Fibroblast of peridontal ligament (primary cell): ENCODE measurements at regions not wholly inside any gene's neighbourhood (a gene's known extent, or its start where the extent isn't known, plus 50 kb on each side); places are given as distances from the start of the nearest gene placed in this dataset.

Source experiments
- DNase-seq: peaks from one replicate; pipeline ENCODE4 v3.0.0-alpha.2; 2010; ENCODE audit errors: extremely low read depth

DNA sequence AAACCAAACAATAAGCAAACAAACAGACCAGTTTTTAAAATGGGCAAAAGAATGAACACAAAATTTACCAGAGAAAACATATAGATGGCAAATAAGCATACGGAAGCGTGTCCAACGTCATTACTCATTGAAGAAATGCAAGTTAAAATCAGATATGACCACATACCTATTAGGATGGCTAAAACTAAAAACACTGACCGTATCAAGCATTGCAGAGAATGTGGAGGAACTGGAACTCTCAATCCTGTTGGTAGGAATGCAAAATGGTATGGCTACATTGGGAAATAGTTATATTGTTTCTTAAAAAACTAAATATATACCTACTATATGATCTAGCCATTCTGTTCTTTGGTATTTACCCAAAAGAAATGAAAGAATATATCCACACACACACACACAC, 129.4 kb upstream of the ACO1 start:
- no peak for DNase-seq

DNA sequence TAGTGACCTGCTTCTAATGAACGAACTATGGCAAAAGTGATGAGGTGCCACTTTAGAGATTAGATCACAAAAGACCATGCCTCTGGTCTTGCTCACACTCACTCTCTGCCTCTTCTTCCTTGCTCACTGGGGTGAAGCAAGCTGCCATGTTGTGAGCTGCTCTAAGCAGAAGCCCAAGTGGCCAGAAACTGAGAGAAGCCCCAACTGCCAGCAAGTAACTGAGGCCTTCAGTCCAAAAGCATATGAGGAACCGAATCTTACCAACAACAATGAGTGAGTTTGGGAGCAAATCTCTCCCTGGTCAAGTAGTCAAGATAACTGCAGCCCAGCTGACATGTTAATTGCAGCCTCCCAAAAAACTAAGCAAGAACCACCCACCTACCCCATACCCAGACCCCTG, 126.0 kb upstream of the ACO1 start:
- no peak for DNase-seq

DNA sequence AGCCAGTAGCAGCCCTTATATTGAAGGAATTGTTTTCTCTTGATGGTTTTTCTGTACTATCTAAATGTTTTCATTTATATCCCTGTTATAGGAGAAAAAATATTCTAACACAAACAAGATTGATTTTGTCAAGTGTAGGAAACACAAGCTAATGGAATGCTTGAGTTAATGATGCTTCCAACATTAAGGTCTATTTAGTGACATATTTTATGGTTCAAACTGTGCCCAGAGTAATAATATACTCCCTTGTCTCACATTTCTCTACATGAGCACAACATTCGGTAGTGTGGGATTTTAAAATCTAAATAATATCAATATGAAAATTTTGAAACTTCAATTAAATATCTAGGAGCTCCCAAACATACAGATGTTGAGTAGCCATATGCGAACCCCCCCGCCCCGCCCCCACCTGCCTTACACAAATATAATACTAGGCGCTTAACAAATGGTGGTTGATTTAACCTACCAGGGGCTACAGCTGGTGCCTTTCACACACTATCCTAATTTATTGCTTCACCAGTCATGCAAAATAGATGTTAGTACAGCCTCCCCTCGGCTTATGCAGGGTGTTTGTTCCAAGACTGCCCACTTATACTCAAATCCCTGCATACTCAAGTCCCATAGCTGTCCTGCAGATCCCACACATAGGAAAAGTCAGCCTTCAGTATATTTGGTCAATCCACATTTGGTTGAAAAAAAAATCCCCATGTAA, 124.1 kb upstream of the ACO1 start:
- no peak for DNase-seq

DNA sequence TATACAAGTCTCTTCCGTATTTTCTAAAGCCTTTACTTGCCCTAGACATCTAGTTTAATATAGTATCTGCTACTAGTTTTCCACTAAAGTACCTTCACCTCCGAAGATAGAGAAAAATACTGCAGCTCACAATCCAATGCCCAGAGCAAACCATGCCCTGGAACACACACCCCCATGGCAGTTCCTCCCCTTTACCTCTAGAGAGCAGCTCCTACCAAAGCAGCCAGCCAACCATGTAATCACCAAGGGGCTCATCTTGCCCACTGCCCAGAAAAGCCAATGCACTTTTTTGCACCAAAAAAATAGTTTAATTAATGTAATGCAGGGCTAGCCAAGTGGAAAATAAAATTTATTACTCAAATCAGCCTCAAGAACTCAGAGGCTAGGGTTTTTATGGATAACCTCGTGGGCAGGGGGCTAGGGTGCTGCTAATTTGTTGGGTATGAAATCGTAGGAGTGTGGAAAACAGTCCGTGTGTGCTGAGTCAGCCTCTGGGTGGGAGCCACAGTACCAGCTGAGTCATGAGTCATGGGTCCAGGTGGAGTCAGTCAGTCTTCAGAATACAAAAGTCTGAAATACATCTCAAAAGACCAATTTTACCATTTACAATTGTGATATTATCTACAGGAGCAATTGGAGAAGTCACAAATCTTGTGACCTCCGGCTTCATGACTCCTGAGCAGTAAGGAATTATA, 120.1 kb upstream of the ACO1 start:
- no peak for DNase-seq

DNA sequence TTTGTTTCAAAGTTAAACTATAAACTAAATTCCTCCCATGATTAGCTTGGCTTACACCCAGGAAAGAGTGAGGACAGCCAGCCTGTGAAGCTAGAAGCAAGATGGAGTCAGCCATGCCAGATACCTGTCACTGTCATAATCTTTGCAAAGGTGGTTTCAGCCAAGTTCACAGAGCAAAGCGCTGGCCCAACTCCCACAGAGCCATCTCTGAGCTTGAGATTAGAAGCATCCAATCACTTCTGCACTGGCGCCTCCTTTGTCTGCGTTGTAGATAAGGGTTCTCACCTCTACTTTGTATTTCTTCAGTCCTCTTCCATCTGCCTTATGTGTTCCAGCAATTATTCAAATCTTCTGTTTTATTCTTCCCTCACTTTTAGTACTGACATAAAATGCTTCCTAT, 119.4 kb upstream of the ACO1 start:
- DNase-seq, result no peak

DNA sequence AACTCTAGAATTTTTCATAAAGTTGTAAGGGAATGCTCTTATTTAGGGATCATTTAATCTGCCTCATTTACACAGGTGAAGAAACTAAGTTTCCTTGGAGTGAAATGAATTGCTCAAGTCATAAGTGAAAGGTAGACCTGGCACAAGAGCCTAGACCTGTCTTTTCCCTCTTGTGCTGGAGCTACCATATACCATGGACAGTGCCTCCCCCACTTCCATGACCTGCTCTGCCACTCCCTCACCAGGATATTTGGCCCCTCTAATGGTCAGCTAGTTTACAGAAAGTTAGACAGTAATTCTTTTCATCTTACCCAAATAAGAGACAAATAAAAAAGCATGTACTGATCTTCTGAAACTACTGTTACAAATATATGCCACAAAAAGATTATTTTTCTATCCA, 105.5 kb upstream of the ACO1 start:
- DNase-seq, result no peak

DNA sequence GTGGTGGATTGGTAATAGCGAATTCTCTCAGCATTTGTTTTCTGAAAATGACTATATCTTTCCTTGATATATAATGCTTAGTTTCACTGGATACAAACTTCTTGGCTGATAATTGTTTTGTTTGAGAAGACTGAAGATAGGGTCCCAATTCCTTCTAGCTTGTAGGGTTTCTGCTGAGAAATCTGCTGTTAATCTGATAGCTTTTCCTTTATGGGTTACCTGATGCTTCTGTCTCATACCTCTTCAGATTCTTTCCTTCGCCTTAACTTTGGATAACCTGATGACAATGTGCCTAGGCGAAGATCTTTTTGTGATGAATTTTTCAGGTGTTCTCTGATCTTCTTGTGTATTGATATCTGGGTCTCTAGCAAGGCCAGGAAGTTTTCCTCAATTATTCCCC, 94.7 kb upstream of the ACO1 start:
- no peak for DNase-seq

DNA sequence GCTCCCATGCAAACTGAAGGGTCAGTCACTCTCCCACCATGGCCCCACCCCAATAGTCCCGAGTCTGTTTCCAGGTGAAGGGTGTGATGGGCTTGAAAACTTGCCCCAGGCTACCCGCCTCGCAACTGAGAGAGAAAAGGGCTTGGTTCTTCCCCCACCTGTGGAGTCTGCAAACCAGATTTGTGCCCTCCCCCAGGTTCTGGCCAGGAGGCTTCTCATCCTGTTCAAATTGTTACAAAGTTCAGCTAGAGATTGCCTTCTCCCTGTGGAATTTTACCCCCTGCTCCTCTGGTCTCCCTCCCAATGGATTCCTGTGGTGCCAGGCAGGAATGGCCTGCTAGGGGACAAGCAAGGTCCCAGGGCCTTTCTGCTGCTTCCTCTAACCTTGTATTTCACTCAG, 93.1 kb upstream of the ACO1 start:
- DNase-seq, result no peak

DNA sequence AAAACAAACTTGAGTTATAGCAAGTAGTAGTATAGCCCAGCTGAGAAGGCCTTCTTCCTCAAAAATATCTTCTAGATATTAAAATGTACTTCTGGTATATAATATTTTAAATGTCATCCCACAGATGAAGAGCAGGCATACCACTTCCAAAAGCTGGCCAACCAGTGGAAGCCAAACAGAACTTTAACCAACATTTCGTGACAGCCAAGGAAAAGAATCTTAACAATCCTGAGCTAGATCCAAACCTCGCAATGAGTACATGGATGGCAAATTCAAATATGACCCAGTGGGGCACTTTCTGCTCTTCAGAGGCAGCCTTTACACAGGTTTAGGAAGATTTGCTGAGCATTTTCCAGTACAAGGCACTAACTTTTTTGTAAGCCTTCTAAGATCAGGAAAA, 91.8 kb upstream of the ACO1 start:
- DNase-seq, result peak; percentile 1

DNA sequence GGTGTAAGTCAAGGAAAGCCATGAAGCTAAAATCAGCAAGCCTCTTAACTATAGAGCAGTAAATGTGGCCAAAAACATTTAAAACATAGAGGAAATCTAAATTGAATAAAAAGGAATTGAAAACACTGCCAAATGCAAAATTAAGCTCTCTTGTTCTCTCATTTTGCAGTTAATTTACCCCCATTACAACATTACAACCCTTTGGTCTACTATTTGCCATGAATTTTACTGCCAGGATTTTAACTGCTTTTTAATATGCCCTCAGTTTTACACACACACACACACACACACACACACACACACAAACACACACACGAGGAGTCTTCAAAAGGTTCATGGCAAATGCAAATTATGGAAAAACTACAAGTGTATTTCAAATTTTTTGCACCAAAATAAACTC, 91.4 kb upstream of the ACO1 start:
- no peak for DNase-seq

DNA sequence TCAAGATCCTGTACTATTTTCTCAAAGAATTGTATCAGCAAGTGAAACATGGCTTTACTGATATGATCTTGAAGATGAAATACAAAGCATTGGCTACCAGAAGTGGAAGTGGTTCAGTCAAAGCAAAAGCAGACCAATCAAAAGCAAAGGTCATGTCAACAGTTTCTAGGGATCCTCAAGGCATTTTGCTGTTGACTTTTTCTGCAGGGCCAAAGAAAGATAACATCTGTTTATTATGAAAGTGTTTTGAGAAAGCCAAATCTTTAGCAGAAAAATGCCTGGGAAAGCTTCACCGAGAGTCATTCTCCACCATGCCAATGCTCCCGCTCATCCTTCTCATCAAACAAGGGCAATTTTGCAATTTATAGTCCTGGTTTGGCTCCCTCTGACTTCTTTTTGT, 90.3 kb upstream of the ACO1 start:
- DNase-seq, result peak; percentile 0

DNA sequence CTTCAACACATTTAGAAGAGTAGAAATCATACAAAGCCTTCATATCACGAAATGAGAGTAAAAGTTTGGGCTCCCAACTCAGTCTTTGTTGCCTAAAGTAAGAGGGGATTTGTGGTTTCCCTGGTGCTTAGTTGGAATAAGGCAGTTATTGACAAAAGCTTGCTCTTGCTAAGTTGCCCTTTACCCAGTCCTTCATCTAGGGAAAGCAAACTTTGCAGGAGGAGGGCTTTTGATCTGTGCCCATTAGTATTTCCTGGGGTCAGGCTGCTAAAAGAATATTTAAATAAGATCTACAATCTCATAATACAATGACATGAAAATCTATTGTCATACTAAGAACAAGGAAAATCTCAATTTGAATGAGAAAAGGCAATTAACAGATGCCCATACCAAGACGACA, 84.1 kb upstream of the ACO1 start:
- no peak for DNase-seq

DNA sequence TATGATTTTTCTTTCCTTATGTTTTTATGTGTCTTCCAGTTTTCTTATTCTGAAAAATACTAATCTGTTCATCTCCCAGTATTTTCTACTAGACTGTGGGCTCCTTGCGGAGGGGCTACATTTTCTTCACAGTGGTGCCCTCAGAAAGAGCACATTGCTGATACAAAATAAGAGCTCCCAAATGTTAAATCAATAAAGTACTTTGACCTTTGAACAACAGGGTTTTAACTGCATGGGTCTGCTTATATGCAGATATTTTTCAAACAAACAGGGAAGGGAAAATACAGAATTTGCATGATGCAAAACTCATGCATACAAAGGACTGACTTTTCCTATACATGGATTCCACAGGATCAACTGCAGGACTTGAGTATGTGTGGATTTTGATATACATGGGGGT, 79.9 kb upstream of the ACO1 start:
- no peak for DNase-seq

DNA sequence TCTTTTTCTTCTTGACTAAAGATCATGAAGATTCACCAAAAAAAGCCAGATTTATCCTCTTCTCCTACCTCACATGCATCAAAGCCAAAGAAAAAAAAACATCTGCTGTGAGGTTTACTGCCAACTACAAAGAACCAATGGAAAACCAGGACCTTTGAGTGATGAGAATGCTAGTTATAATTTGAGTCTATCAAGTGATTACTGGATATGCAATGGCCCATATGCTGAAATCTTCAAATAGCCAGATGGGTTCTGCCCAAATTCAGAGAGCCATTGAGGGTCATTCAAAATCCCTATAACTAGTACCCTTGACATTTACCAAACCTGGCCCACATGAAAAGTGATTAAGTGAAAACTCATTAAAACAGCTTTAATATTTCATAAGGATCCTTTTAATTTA, 78.4 kb upstream of the ACO1 start:
- DNase-seq, result no peak

DNA sequence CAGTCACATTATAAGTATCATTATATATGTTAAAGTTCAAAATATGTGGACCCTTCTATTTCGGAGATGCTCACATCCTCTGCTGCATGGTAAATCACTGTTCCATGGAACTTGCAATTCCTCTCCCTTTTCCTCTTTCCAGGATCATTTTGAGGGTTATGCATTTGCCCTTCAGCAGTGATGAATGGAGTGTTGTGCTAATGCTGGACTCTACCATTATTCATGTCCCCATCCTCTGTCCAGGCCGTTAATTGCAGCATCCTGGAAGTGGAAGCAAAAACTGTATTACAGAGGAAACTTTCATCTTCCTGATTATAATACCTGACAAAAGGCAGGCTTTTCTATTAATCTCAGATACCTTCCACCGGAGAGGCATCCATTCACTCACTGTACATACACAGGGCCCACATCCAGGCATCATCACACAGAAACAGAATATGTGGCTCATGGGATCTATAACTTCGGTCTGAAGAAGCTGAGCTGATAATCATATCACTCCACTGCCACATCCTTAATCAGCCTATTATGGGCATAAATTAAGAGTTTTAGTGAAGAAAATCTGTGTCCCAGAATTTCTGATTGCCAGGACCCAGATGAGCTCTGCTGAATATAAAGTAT, 65.0 kb upstream of the ACO1 start:
- DNase-seq, result no peak

DNA sequence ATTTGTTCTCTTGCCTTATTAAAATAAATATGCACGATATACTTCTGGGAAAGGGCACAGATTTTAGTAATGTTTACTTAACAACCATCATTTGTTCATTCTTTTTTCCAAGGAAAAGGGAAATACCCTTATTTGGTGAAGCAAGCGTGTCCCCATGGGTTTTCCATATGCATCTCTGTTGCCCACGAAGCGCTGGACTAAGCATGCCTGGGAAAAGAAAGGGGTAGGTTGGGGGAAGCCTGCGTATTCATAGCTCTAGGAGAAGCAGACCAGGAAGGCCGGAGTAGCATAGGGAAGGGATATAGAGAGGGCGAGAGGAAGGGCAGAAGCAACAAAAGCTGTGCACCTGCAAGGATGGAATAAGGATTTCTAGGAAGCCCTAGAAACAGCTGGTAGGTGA, 61.8 kb upstream of the ACO1 start:
- no peak for DNase-seq

DNA sequence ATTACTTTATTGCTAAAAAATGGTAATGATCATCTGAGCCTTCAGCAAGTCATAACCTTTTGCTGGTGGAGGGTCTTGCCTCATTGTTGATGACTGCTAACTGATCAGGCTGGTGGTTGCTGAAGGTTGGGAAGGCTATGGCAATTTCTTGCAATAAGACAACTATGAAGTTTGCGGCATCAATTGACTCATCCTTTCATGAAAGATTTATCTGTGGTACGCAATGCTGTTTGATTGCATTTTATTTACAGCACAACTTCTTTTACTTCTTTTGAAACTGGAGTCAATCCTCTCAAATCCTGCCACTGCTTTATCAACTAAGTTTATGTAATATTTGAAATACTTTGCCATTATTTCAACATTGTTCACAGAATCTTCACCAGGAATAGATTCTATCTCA, 58.3 kb upstream of the ACO1 start:
- no peak for DNase-seq

DNA sequence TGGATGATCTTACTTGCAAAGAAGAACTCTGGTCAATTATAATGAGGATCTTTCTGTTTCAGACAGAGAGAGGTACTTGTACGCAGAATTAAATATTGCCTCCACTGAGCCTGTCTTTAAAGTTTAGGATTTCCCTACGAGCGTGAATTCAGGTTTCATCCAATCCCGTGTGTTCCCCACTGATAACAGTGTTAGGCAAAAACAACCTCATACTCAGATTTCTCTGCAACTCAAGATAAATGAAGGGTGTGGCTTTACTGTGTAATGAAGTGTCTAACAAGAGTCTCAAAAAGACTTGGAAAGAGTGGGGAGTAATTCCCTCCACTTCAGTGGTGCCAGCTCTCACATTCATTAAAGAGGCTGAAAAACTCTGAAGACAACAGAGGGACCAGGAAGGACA, 53.2 kb upstream of the ACO1 start:
- no peak for DNase-seq

DNA sequence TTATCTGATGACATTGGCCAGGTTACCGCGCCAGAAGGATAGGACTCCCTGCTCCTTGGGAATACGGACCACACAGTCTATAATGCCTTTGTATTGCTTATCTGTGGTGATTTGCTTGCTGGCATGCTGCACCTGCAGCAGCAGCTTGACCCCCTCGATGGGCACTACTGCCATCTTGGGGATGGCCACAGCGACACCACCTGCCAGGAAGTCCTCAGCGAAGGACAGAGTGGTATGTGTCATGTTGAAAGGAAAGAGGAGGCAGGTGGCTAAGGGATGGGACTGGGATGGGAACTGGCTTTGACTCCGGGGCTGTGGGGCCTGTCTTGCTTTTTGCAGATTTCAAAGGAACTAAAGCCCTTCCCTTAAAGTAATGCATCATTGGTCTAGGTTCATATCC, 50.3 kb upstream of the ACO1 start:
- DNase-seq, result no peak
